BLaER1 treated with 17β-estradiol and CSF1 and Interleukin-3, amounts not matched to agents 10 nM and 100 nM (cell line): ENCODE measurements at regions not wholly inside any gene's neighbourhood (a gene's known extent, or its start where the extent isn't known, plus 50 kb on each side); places are given as distances from the start of the nearest gene placed in this dataset.

Experiments used
- H3K27ac ChIP-seq, 11 experiments: shearing (Covaris generic); formaldehyde crosslinking; 2 replicates each; pipeline ENCODE4 v1.8.1; 2022
- H3K27me3 ChIP-seq, 11 experiments: shearing (Covaris generic); formaldehyde crosslinking; 2 replicates each; pipeline ENCODE4 v1.8.1; 2022
- H3K36me3 ChIP-seq, 11 experiments: shearing (Covaris generic); formaldehyde crosslinking; 2 replicates each; pipeline ENCODE4 v1.8.1; 2022
- H3K4me1 ChIP-seq, 10 experiments: shearing (Covaris generic); formaldehyde crosslinking; 2 replicates each; pipeline ENCODE4 v1.8.1; 2022
- H3K4me2 ChIP-seq, 11 experiments: shearing (Covaris generic); formaldehyde crosslinking; 2 replicates each; pipeline ENCODE4 v1.8.1; 2022
- H3K4me3 ChIP-seq, 10 experiments: shearing (Covaris generic); formaldehyde crosslinking; 2 replicates each; pipeline ENCODE4 v1.8.1; 2022
- H3K9ac ChIP-seq, 11 experiments: shearing (Covaris generic); formaldehyde crosslinking; 2 replicates each; pipeline ENCODE4 v1.8.1; 2022
- H3K9me3 ChIP-seq, 11 experiments: shearing (Covaris generic); formaldehyde crosslinking; replicated peaks in 1 of 11; 2 replicates each; pipeline ENCODE4 v1.8.1; 2022
- H4K20me1 ChIP-seq, 11 experiments: shearing (Covaris generic); formaldehyde crosslinking; 2 replicates each; pipeline ENCODE4 v1.8.1; 2022
- Cebpa-rat ChIP-seq, 11 experiments: shearing (Covaris generic); IDR thresholded peaks; 2 replicates each; pipeline ENCODE4 v1.8.1; 2022

- Histone ChIP-seq H3K4me1 (no peaks in the 10 kb centered on the region), H3K9ac (no peak overlapping the region), H3K9me3 (peaks cover 19 to 31% (median 24%) of the 10 kb centered on the region in 11 experiments), H3K27me3 (no peaks in the 10 kb centered on the region), H3K4me2 (no peak overlapping the region), H3K4me3 (no peak overlapping the region), H3K27ac (no peak overlapping the region), H4K20me1 (no peaks in the 10 kb centered on the region), H3K36me3 (no peaks in the 10 kb centered on the region)
- TF ChIP-seq Cebpa-rat (IDR thresholded peaks at IDR 0.05), result no peak
These were observed 210.2 kb upstream of the LCORL start for GRCh38 chr4:18231726-18232125.

GRCh38 chr4:18227880-18228279 is 206.3 kb upstream of the LCORL start:
- Histone ChIP-seq H3K4me2 (no peak overlapping the region), H3K9me3 (peaks cover 19 to 31% (median 24%) of the 10 kb centered on the region in 11 experiments), H3K9ac (no peak overlapping the region), H4K20me1 (no peaks in the 10 kb centered on the region), H3K36me3 (no peaks in the 10 kb centered on the region), H3K4me1 (no peaks in the 10 kb centered on the region), H3K27me3 (no peaks in the 10 kb centered on the region), H3K27ac (no peak overlapping the region), H3K4me3 (no peak overlapping the region)
- TF ChIP-seq Cebpa-rat (IDR thresholded peaks at IDR 0.05), result no peak

- Histone ChIP-seq H3K27me3 (no peaks in the 10 kb centered on the region), H3K4me2 (no peak overlapping the region), H3K4me1 (peaks cover 0 to 8% (median 4%) of the 10 kb centered on the region in 10 experiments; a peak in 4 of 20 replicates), H3K4me3 (no peak overlapping the region), H4K20me1 (no peaks in the 10 kb centered on the region), H3K9me3 (peaks cover 0 to 11% (median 6%) of the 10 kb centered on the region in 11 experiments; a peak in 4 of 22 replicates), H3K36me3 (no peaks in the 10 kb centered on the region), H3K27ac (no peak overlapping the region), H3K9ac (no peak overlapping the region)
- TF ChIP-seq Cebpa-rat (IDR thresholded peaks at IDR 0.05), result no peak
These were observed 193.0 kb upstream of the LCORL start for GRCh38 chr4:18214411-18215055.

- Histone ChIP-seq H3K9me3 (peaks cover 0 to 11% (median 6%) of the 10 kb centered on the region in 11 experiments; a peak in 4 of 22 replicates), H3K4me2 (no peak overlapping the region)
These were observed 192.1 kb upstream of the LCORL start for GRCh38 chr4:18213576-18214198.

GRCh38 chr4:18209448-18209847 is 187.9 kb upstream of the LCORL start:
- peaks cover 0 to 11% (median 6%) of the 10 kb centered on the region in 11 experiments; a peak in 4 of 22 replicates for H3K9me3 ChIP-seq
- no peaks in the 10 kb centered on the region for H3K27me3 ChIP-seq
- H3K36me3 ChIP-seq, result no peaks in the 10 kb centered on the region
- no peaks in the 10 kb centered on the region for H4K20me1 ChIP-seq
- TF ChIP-seq Cebpa-rat (IDR thresholded peaks at IDR 0.05), result no peak
- H3K4me1 ChIP-seq, result no peaks in the 10 kb centered on the region
- no peak overlapping the region for H3K9ac ChIP-seq
- H3K4me2 ChIP-seq, result no peak overlapping the region
- no peak overlapping the region for H3K4me3 ChIP-seq
- no peak overlapping the region for H3K27ac ChIP-seq

More at GRCh38 chr4:18213576-18214198, 192.1 kb upstream of the LCORL start:
- H3K4me3 ChIP-seq, result no peak overlapping the region
- TF ChIP-seq Cebpa-rat (IDR thresholded peaks at IDR 0.05), result no peak
- no peaks in the 10 kb centered on the region for H4K20me1 ChIP-seq
- H3K36me3 ChIP-seq, result no peaks in the 10 kb centered on the region
- H3K27me3 ChIP-seq, result no peaks in the 10 kb centered on the region
- peaks cover 0 to 8% (median 4%) of the 10 kb centered on the region in 10 experiments; a peak in 4 of 20 replicates for H3K4me1 ChIP-seq
- H3K9ac ChIP-seq, result no peak overlapping the region
- H3K27ac ChIP-seq, result no peak overlapping the region

- Histone ChIP-seq H3K9me3 (no peaks in the 10 kb centered on the region), H3K27ac (no peak overlapping the region), H3K27me3 (no peaks in the 10 kb centered on the region)
These were observed 182.4 kb upstream of the LCORL start for GRCh38 chr4:18203966-18204365.

GRCh38 chr4:18202486-18202885 is 180.9 kb upstream of the LCORL start:
- no peaks in the 10 kb centered on the region for H4K20me1 ChIP-seq
- H3K9ac ChIP-seq, result no peak overlapping the region
- H3K4me2 ChIP-seq, result no peak overlapping the region
- no peaks in the 10 kb centered on the region for H3K36me3 ChIP-seq
- H3K27me3 ChIP-seq, result no peaks in the 10 kb centered on the region
- H3K4me1 ChIP-seq, result no peaks in the 10 kb centered on the region
- no peak for TF ChIP-seq Cebpa-rat (IDR thresholded peaks at IDR 0.05)
- H3K27ac ChIP-seq, result no peak overlapping the region
- H3K4me3 ChIP-seq, result no peak overlapping the region
- H3K9me3 ChIP-seq, result no peaks in the 10 kb centered on the region

More at GRCh38 chr4:18203966-18204365, 182.4 kb upstream of the LCORL start:
- Histone ChIP-seq H4K20me1 (no peaks in the 10 kb centered on the region), H3K4me2 (no peak overlapping the region), H3K4me3 (no peak overlapping the region), H3K4me1 (no peaks in the 10 kb centered on the region), H3K9ac (no peak overlapping the region), H3K36me3 (no peaks in the 10 kb centered on the region)
- TF ChIP-seq Cebpa-rat (IDR thresholded peaks at IDR 0.05), result no peak

GRCh38 chr4:18201885-18202284 is 180.3 kb upstream of the LCORL start:
- TF ChIP-seq Cebpa-rat (IDR thresholded peaks at IDR 0.05), result no peak
- no peaks in the 10 kb centered on the region for H3K36me3 ChIP-seq

GRCh38 chr4:18198653-18199052 is 177.1 kb upstream of the LCORL start:
- H3K4me1 ChIP-seq, result no peaks in the 10 kb centered on the region
- no peaks in the 10 kb centered on the region for H3K36me3 ChIP-seq
- H3K27ac ChIP-seq, result no peak overlapping the region
- TF ChIP-seq Cebpa-rat (IDR thresholded peaks at IDR 0.05), result no peak
- no peak overlapping the region for H3K9ac ChIP-seq
- H3K4me3 ChIP-seq, result no peak overlapping the region
- H4K20me1 ChIP-seq, result no peaks in the 10 kb centered on the region
- no peak overlapping the region for H3K4me2 ChIP-seq
- no peaks in the 10 kb centered on the region for H3K9me3 ChIP-seq
- no peaks in the 10 kb centered on the region for H3K27me3 ChIP-seq

More at GRCh38 chr4:18201885-18202284, 180.3 kb upstream of the LCORL start:
- no peak overlapping the region for H3K9ac ChIP-seq
- H3K27ac ChIP-seq, result no peak overlapping the region
- no peaks in the 10 kb centered on the region for H4K20me1 ChIP-seq
- no peak overlapping the region for H3K4me3 ChIP-seq
- H3K27me3 ChIP-seq, result no peaks in the 10 kb centered on the region
- H3K4me2 ChIP-seq, result no peak overlapping the region
- no peaks in the 10 kb centered on the region for H3K9me3 ChIP-seq
- H3K4me1 ChIP-seq, result no peaks in the 10 kb centered on the region

- no peaks in the 10 kb centered on the region for H3K27me3 ChIP-seq
- H3K27ac ChIP-seq, result no peak overlapping the region
- H3K9me3 ChIP-seq, result no peaks in the 10 kb centered on the region
- H3K4me1 ChIP-seq, result no peaks in the 10 kb centered on the region
- no peak overlapping the region for H3K4me2 ChIP-seq
- H4K20me1 ChIP-seq, result no peaks in the 10 kb centered on the region
- TF ChIP-seq Cebpa-rat (IDR thresholded peaks at IDR 0.05), result no peak
- H3K9ac ChIP-seq, result no peak overlapping the region
- no peak overlapping the region for H3K4me3 ChIP-seq
- H3K36me3 ChIP-seq, result no peaks in the 10 kb centered on the region
These were observed 175.9 kb upstream of the LCORL start for GRCh38 chr4:18197467-18197866.
